ENCODE measurements at regions not wholly inside any gene's neighbourhood (a gene's known extent, or its start where the extent isn't known, plus 50 kb on each side); places are given as distances from the start of the nearest gene placed in this dataset.

- no peak for DNase-seq (ENCODE audit: low read depth)
- ChIA-PET POLR2A (no interaction called here), CTCF (no interaction called here)
- Histone ChIP-seq H3K4me3 (ENCODE audit: low read depth, low read length) (no peak overlapping the region), H3K27me3 (ENCODE audit: control insufficient read depth, insufficient read depth, low read length) (no peaks in the 10 kb centered on the region), H3K36me3 (ENCODE audit: control insufficient read depth, insufficient read depth, low read length) (no peaks in the 10 kb centered on the region)
- no peak for TF ChIP-seq CTCF (IDR thresholded peaks at IDR 0.05; ENCODE audit: insufficient read depth, low read depth, low read length)
These were observed 57.0 kb upstream of the MSN start for GRCh38 chrX:65610481-65610880.

- no peak overlapping the region for H3K4me3 ChIP-seq (ENCODE audit: low read depth, low read length)
- no peaks in the 10 kb centered on the region for H3K27me3 ChIP-seq (ENCODE audit: control insufficient read depth, insufficient read depth, low read length)
- no peak for DNase-seq (ENCODE audit: low read depth)
- no peaks in the 10 kb centered on the region for H3K36me3 ChIP-seq (ENCODE audit: control insufficient read depth, insufficient read depth, low read length)
- POLR2A ChIA-PET = no interaction called here
- TF ChIP-seq CTCF (IDR thresholded peaks at IDR 0.05; ENCODE audit: insufficient read depth, low read depth, low read length) = no peak
- CTCF ChIA-PET = no interaction called here
These were observed 57.4 kb upstream of the MSN start for GRCh38 chrX:65610040-65610439.

GRCh38 chrX:65609237-65609636 lies 58.2 kb upstream of the MSN start:
- ChIA-PET POLR2A (no interaction called here), CTCF (no interaction called here)

GRCh38 chrX:65608026-65608425 lies 59.4 kb upstream of the MSN start:
- no peaks in the 10 kb centered on the region for H3K27me3 ChIP-seq (ENCODE audit: control insufficient read depth, insufficient read depth, low read length)
- CTCF ChIA-PET = no interaction called here
- H3K4me3 ChIP-seq (ENCODE audit: low read depth, low read length) = no peak overlapping the region
- no peak for TF ChIP-seq CTCF (IDR thresholded peaks at IDR 0.05; ENCODE audit: insufficient read depth, low read depth, low read length)
- POLR2A ChIA-PET = no interaction called here
- DNase-seq (ENCODE audit: low read depth) = no peak
- H3K36me3 ChIP-seq (ENCODE audit: control insufficient read depth, insufficient read depth, low read length) = no peaks in the 10 kb centered on the region

More at GRCh38 chrX:65609237-65609636, 58.2 kb upstream of the MSN start:
- no peaks in the 10 kb centered on the region for H3K27me3 ChIP-seq (ENCODE audit: control insufficient read depth, insufficient read depth, low read length)
- DNase-seq (ENCODE audit: low read depth) = no peak
- H3K36me3 ChIP-seq (ENCODE audit: control insufficient read depth, insufficient read depth, low read length) = no peaks in the 10 kb centered on the region
- no peak for TF ChIP-seq CTCF (IDR thresholded peaks at IDR 0.05; ENCODE audit: insufficient read depth, low read depth, low read length)
- H3K4me3 ChIP-seq (ENCODE audit: low read depth, low read length) = no peak overlapping the region

- POLR2A ChIA-PET = no interaction called here
These were observed 60.2 kb upstream of the MSN start for GRCh38 chrX:65607070-65607742.

More at GRCh38 chrX:65607070-65607742, 60.2 kb upstream of the MSN start:
- Histone ChIP-seq H3K27me3 (ENCODE audit: control insufficient read depth, insufficient read depth, low read length) (no peaks in the 10 kb centered on the region), H3K36me3 (ENCODE audit: control insufficient read depth, insufficient read depth, low read length) (no peaks in the 10 kb centered on the region), H3K4me3 (ENCODE audit: low read depth, low read length) (no peak overlapping the region)
- TF ChIP-seq CTCF (IDR thresholded peaks at IDR 0.05; ENCODE audit: insufficient read depth, low read depth, low read length) = no peak
- CTCF ChIA-PET = no interaction called here
- no peak for DNase-seq (ENCODE audit: low read depth)
